Stomach (tissue), 4 donors: ENCODE measurements at regions not wholly inside any gene's neighbourhood (a gene's known extent, or its start where the extent isn't known, plus 50 kb on each side); places are given as distances from the start of the nearest gene placed in this dataset.

ENCODE experiments used
- CTCF ChIP-seq, 7 experiments: fragments of 450-650 bp in 4 of 7; fragments of 200-600 bp in 3 of 7; sonication (generic) in 3 of 7; IDR thresholded peaks; one replicate each; pipeline ENCODE4 v1.5.1; 2016 to 2019; ENCODE audit warnings: antibody characterized with exemption in 7 of 7, control low read depth in 2 of 7, mild to moderate bottlenecking in 1 of 7
- EP300 ChIP-seq: sonication (generic); formaldehyde crosslinking; IDR thresholded peaks from one replicate; pipeline ENCODE4 v1.6.1; 2017; ENCODE audit warnings: antibody characterized with exemption
- POLR2A ChIP-seq, 4 donors: fragments of 450-650 bp; IDR thresholded peaks; one replicate each; pipeline ENCODE4 v1.6.1; 2016; ENCODE audit warnings: antibody characterized with exemption in 4 of 4, control low read depth in 2 of 4, mild to moderate bottlenecking in 1 of 4, moderate library complexity in 1 of 4
- POLR2AphosphoS5 ChIP-seq, 3 donors: sonication (generic); formaldehyde crosslinking; IDR thresholded peaks; one replicate each; pipeline ENCODE4 v1.6.1; 2016; ENCODE audit warnings: antibody characterized with exemption in 3 of 3

- no peak for TF ChIP-seq POLR2A (IDR thresholded peaks at IDR 0.05)
- no peak for TF ChIP-seq CTCF (IDR thresholded peaks at IDR 0.05)
- no peak for TF ChIP-seq EP300
- no peak for TF ChIP-seq POLR2AphosphoS5 (IDR thresholded peaks at IDR 0.05)
Measured at GRCh38 chr1:201749059-201749690, 79.8 kb upstream of the IPO9 start.
